Nephron progenitor cell (in vitro differentiated cells): ENCODE measurements at regions not wholly inside any gene's neighbourhood (a gene's known extent, or its start where the extent isn't known, plus 50 kb on each side); places are given as distances from the start of the nearest gene placed in this dataset.

Experiments
- DNase-seq: peaks from one replicate; pipeline ENCODE4 v3.0.0; 2021
- H3K27ac Mint-ChIP-seq: 2 replicates; pipeline ENCODE4 v1.8.0; 2021; ENCODE audit warnings: mild to moderate bottlenecking, moderate library complexity, mixed read lengths
- H3K27me3 Mint-ChIP-seq: 2 replicates; pipeline ENCODE4 v1.8.0; 2021; ENCODE audit warnings: mild to moderate bottlenecking, low read depth, mixed read lengths; ENCODE audit not compliant: poor library complexity
- H3K36me3 Mint-ChIP-seq: 2 replicates; pipeline ENCODE4 v1.8.0; 2021; ENCODE audit warnings: low read depth, mixed read lengths
- H3K4me1 Mint-ChIP-seq: 2 replicates; pipeline ENCODE4 v1.8.0; 2021; ENCODE audit warnings: mixed read lengths
- H3K4me3 Mint-ChIP-seq: 2 replicates; pipeline ENCODE4 v1.8.0; 2021; ENCODE audit warnings: mild to moderate bottlenecking, moderate library complexity, mixed read lengths
- H3K9me3 Mint-ChIP-seq: 2 replicates; pipeline ENCODE4 v1.8.0; 2021; ENCODE audit warnings: mild to moderate bottlenecking, moderate library complexity, mixed read lengths
- TF ChIP-seq, protein P1 (sequence below): fragments of 200-600 bp; sonication (generic); IDR thresholded peaks from 2 replicates; pipeline ENCODE4 v1.5.0; 2021; ENCODE audit warnings: antibody characterized with exemption

DNA sequence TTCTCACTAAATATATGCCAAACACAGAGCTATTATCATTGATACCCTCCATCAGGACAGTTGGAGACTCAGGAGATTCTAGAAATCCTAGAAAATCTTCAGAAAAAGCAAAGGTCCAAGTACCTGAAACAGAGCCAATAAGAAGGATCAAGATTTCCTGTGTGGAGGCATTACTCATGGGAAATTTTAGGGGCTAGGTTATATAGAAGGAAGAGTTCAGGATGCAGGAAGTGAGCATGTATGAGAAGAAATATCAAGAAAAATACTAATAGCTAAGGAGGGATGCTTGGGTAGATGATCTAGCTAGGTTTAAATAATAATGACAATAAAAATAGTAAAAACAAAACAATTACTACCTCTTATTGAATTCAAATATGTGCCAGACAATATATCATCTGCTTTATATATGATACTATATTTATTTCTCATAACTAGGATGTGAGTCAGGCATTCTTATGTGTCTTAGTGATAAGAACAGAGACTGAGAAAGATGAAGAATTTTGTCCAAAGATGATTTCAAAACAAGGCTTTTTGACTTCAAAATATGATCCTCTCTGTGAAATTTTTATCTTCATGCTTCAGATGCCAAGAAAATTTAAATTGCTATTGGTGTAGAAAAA is 66.4 kb upstream of the HHIP start:
- Mint-ChIP-seq H3K4me3 (no peak overlapping the region), H3K9me3 (peaks cover 12% of the 10 kb centered on the region), H3K27ac (no peak overlapping the region), H3K4me1 (peaks cover 28% of the 10 kb centered on the region), H3K36me3 (no peaks in the 10 kb centered on the region), H3K27me3 (no peaks in the 10 kb centered on the region)
- DNase-seq: no peak
- TF ChIP-seq, protein P1, sequence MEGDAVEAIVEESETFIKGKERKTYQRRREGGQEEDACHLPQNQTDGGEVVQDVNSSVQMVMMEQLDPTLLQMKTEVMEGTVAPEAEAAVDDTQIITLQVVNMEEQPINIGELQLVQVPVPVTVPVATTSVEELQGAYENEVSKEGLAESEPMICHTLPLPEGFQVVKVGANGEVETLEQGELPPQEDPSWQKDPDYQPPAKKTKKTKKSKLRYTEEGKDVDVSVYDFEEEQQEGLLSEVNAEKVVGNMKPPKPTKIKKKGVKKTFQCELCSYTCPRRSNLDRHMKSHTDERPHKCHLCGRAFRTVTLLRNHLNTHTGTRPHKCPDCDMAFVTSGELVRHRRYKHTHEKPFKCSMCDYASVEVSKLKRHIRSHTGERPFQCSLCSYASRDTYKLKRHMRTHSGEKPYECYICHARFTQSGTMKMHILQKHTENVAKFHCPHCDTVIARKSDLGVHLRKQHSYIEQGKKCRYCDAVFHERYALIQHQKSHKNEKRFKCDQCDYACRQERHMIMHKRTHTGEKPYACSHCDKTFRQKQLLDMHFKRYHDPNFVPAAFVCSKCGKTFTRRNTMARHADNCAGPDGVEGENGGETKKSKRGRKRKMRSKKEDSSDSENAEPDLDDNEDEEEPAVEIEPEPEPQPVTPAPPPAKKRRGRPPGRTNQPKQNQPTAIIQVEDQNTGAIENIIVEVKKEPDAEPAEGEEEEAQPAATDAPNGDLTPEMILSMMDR: no peak

DNA sequence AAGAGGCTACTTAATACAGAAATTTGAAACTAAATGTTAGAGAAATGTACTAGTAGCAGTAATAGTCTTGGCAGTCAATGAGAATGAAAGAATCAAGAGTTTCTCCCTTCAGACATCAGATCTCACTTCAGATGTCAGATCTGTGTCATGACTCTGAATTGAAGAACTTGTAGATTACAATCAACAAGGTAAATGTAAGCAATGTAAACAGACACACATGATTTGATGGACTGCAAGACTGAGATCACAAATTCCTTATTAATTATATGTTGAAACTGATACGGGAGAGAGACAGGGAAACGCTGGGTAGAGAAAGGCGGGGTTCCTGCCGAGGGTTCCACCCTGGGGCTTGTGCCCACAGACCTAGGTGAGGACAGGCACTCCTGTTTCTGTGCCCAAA is 65.5 kb upstream of the HHIP start:
- Mint-ChIP-seq H3K4me1 (peaks cover 24% of the 10 kb centered on the region), H3K27me3 (no peaks in the 10 kb centered on the region), H3K27ac (no peak overlapping the region), H3K4me3 (no peak overlapping the region), H3K9me3 (peaks cover 12% of the 10 kb centered on the region), H3K36me3 (no peaks in the 10 kb centered on the region)
- TF ChIP-seq, protein P1: no peak
- DNase-seq: no peak

DNA sequence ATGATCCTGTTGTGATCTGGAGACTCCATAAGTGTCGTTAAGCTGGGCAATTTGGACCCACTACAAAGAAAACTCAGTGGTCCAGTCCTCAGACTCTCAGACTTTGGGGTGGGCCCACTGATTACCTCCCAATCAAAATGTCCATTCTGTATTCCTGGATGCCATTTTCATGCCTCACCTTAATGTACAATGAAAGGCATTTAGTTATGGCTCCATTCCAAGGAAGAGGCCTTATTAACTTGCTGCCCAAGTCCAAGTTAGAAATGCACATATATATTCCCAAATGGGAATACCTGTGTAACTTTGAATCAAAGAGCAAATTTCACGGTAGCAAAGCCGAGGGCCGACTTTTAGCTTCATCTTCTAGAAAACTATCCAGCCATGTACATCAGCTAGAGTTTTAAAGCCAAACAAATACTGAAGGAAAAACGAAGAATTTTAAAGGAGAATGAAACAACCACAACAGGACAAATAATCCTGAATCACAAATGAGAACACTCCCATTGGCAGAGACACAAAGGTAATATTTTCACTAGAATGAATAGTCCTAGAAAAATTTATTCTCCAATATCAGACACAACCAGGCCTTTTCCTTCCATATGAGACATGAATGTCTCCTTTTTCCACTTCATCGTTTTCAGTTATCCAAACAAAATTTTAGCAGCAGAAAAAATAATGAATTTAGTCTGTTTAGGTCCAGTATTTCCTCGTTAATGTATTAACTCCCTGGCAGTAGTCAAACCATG is 63.7 kb upstream of the HHIP start:
- DNase-seq: no peak
- H3K4me1 Mint-ChIP-seq: peaks cover 11% of the 10 kb centered on the region
- TF ChIP-seq, protein P1: no peak
- H3K27me3 Mint-ChIP-seq: no peaks in the 10 kb centered on the region
- H3K36me3 Mint-ChIP-seq: no peaks in the 10 kb centered on the region
- peaks cover 21% of the 10 kb centered on the region for H3K9me3 Mint-ChIP-seq
- H3K27ac Mint-ChIP-seq: no peak overlapping the region
- no peak overlapping the region for H3K4me3 Mint-ChIP-seq

DNA sequence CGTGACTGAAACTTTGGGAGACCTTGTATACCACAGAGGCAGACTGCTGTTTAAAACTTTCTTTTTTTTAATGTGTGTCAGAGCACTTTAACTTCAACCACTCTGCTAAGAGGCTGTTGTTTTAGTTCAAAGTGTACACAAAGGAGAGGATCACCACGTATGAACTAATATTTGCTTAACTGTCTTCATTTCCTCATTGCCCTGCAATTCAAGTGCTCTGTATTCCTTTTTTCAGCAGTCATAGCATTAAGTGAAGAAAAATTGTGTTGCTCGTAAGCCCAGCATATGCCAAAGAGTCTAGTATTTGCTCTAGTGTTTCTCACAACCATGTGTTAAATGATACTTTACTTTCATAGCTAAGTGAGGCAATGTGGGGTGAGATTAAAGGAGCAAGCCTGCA is 63.0 kb upstream of the HHIP start:
- peaks cover 11% of the 10 kb centered on the region for H3K4me1 Mint-ChIP-seq
- TF ChIP-seq, protein P1: no peak
- H3K27me3 Mint-ChIP-seq: no peaks in the 10 kb centered on the region
- H3K4me3 Mint-ChIP-seq: no peak overlapping the region
- peaks cover 6% of the 10 kb centered on the region for H3K36me3 Mint-ChIP-seq
- H3K27ac Mint-ChIP-seq: no peak overlapping the region
- no peak for DNase-seq
- peaks cover 28% of the 10 kb centered on the region for H3K9me3 Mint-ChIP-seq

DNA sequence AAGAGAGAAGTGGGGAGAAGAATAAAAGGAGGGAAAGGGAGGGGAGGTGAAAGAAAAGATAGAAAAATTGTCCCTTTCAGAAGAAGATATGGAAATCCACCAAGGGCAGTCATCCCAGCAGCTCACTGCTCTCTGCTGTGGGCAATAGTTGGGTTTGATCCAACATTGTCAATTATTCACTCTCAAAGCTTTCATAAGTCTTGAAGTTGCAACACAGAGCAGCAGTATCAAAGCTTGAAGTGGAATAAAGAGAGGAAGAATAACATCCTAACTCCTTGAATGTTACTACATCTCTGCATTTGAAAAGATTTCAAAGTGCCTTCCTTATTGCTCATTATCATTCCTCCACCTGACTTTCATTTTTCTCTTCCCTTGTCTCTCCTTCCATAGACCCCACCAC is 62.3 kb upstream of the HHIP start:
- Mint-ChIP-seq H3K4me1 (peaks cover 11% of the 10 kb centered on the region), H3K27me3 (no peaks in the 10 kb centered on the region), H3K27ac (no peak overlapping the region), H3K4me3 (no peak overlapping the region), H3K36me3 (peaks cover 12% of the 10 kb centered on the region), H3K9me3 (peaks cover 35% of the 10 kb centered on the region)
- DNase-seq: no peak
- TF ChIP-seq, protein P1: no peak

DNA sequence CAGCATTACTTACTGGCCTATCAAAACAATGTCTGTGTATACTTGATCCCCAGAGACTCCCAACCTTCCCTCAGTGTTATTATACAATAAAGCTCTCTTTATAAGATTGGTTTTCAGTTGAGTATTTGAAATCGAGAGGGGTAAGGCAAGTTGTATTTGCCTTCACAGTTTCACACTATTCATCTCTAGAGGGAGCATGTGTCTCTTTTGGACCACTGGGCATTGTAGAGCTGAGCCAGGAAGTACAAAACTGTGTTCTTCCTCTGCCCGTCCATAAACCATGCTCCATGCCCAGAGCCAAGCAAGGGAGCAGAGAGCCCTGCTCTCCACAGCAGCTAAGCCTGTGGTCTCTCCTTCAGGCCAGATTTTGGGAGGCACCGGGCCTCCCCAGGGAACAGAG is 61.5 kb upstream of the HHIP start:
- DNase-seq: no peak
- Mint-ChIP-seq H3K36me3 (peaks cover 17% of the 10 kb centered on the region), H3K9me3 (peaks cover 41% of the 10 kb centered on the region), H3K4me1 (peaks cover 11% of the 10 kb centered on the region), H3K27ac (peak overlapping the region; percentile 81), H3K4me3 (no peak overlapping the region), H3K27me3 (no peaks in the 10 kb centered on the region)
- TF ChIP-seq, protein P1: no peak
